Prostate gland (tissue), 2 donors: ENCODE measurements at regions not wholly inside any gene's neighbourhood (a gene's known extent, or its start where the extent isn't known, plus 50 kb on each side); places are given as distances from the start of the nearest gene placed in this dataset.

ENCODE experiments used
- CTCF ChIP-seq, 4 experiments: fragments of 200-600 bp in 2 of 4; fragments of 450-650 bp in 2 of 4; sonication (generic) in 2 of 4; IDR thresholded peaks; 1 replicate in 3 of 4; 2 replicates in 1 of 4; pipeline ENCODE4 v1.5.1; 2016 to 2019; ENCODE audit warnings: antibody characterized with exemption in 4 of 4, mild to moderate bottlenecking in 2 of 4, moderate library complexity in 2 of 4
- POLR2A ChIP-seq: fragments of 450-650 bp; IDR thresholded peaks from one replicate; pipeline ENCODE4 v1.6.1; 2016; ENCODE audit warnings: antibody characterized with exemption, mild to moderate bottlenecking
- POLR2AphosphoS5 ChIP-seq: sonication (generic); formaldehyde crosslinking; IDR thresholded peaks from one replicate; pipeline ENCODE4 v1.6.1; 2017; ENCODE audit warnings: antibody characterized with exemption

- no peak for TF ChIP-seq CTCF (IDR thresholded peaks at IDR 0.05)
- no peak for TF ChIP-seq POLR2A
- no peak for TF ChIP-seq POLR2AphosphoS5
These were observed 175.7 kb upstream of the SPIN4 start for GRCh38 chrX:63526863-63527262.
